Activated T-cell treated with anti-CD3 and anti-CD28 coated beads, Interleukin-2, amount 50 U/mL, for 72 hours (primary cell): ENCODE measurements at regions not wholly inside any gene's neighbourhood (a gene's known extent, or its start where the extent isn't known, plus 50 kb on each side); places are given as distances from the start of the nearest gene placed in this dataset.

ENCODE experiments used
- ATAC-seq, 2 donors: fragments of 150-1000 bp; cut with Tn5 transposase; replicated peaks in 1 of 2; 2 replicates each; pipeline ENCODE4 v1.10.0; 2021; ENCODE audit warnings: moderate library complexity in 2 of 2, mild to moderate bottlenecking in 1 of 2
- DNase-seq, 2 donors: peaks; one replicate each; pipeline ENCODE4 v3.0.0; 2021 to 2022; ENCODE audit warnings: mixed read lengths in 1 of 2
- H3K27ac Mint-ChIP-seq: one replicate; pipeline ENCODE4 v1.8.0; 2022; ENCODE audit warnings: mild to moderate bottlenecking, moderate library complexity, mixed read lengths
- H3K27me3 Mint-ChIP-seq: one replicate; pipeline ENCODE4 v1.8.0; 2022; ENCODE audit warnings: low read depth, mixed read lengths
- H3K36me3 Mint-ChIP-seq, 2 donors: one replicate each; pipeline ENCODE4 v1.8.0; 2022; ENCODE audit warnings: mixed read lengths in 2 of 2, mild to moderate bottlenecking in 1 of 2; ENCODE audit not compliant: insufficient read depth in 2 of 2
- H3K4me1 Mint-ChIP-seq: one replicate; pipeline ENCODE4 v1.8.0; 2022; ENCODE audit warnings: low read depth, mixed read lengths
- H3K4me3 Mint-ChIP-seq, 2 donors: one replicate each; pipeline ENCODE4 v1.8.0; 2022; ENCODE audit warnings: mild to moderate bottlenecking in 2 of 2, mixed read lengths in 2 of 2, moderate library complexity in 2 of 2
- H3K9me3 Mint-ChIP-seq, 2 donors: one replicate each; pipeline ENCODE4 v1.8.0; 2022; ENCODE audit warnings: mixed read lengths in 2 of 2

GRCh38 chr21:35265170-35265877 lies 216.2 kb upstream of the RUNX1 start:
- Mint-ChIP-seq H3K4me3 (no peak overlapping the region), H3K4me1 (peaks cover 6% of the 10 kb centered on the region), H3K27me3 (no peaks in the 10 kb centered on the region), H3K27ac (no peak overlapping the region), H3K36me3 (peaks cover 0 to 7% of the 10 kb centered on the region in 2 donors), H3K9me3 (peaks cover 3% of the 10 kb centered on the region in 2 donors)
- ATAC-seq, result no peak
- DNase-seq, result no peak

GRCh38 chr21:35259457-35259856 lies 210.4 kb upstream of the RUNX1 start:
- no peak overlapping the region for H3K4me3 Mint-ChIP-seq
- peaks cover 1 to 4% of the 10 kb centered on the region in 2 donors for H3K9me3 Mint-ChIP-seq
- DNase-seq (no peak), ATAC-seq (no peak)
- no peak overlapping the region for H3K27ac Mint-ChIP-seq
- H3K4me1 Mint-ChIP-seq, result peaks cover 24% of the 10 kb centered on the region
- peaks cover 3 to 5% of the 10 kb centered on the region in 2 donors for H3K36me3 Mint-ChIP-seq
- H3K27me3 Mint-ChIP-seq, result peaks cover 12% of the 10 kb centered on the region

- Mint-ChIP-seq H3K36me3 (peaks cover 2 to 3% of the 10 kb centered on the region in 2 donors), H3K4me1 (peaks cover 30% of the 10 kb centered on the region), H3K9me3 (peaks cover 1 to 4% of the 10 kb centered on the region in 2 donors), H3K27ac (no peak overlapping the region), H3K4me3 (no peak overlapping the region), H3K27me3 (peaks cover 12% of the 10 kb centered on the region)
- ATAC-seq (no peak), DNase-seq (no peak)
These were observed 209.4 kb upstream of the RUNX1 start for GRCh38 chr21:35258521-35258920.

- peak; percentile 12 to 57 for ATAC-seq
- H3K4me3 Mint-ChIP-seq, result no peak overlapping the region
- H3K36me3 Mint-ChIP-seq, result peaks cover 2 to 3% of the 10 kb centered on the region in 2 donors
- peak; percentile 10 to 34 for DNase-seq
- H3K9me3 Mint-ChIP-seq, result peaks cover 1 to 4% of the 10 kb centered on the region in 2 donors
- H3K27ac Mint-ChIP-seq, result peak overlapping the region; percentile 52
- H3K4me1 Mint-ChIP-seq, result peaks cover 40% of the 10 kb centered on the region
- H3K27me3 Mint-ChIP-seq, result peaks cover 12% of the 10 kb centered on the region
These were observed 208.3 kb upstream of the RUNX1 start for GRCh38 chr21:35257413-35257812.

- peaks cover 12% of the 10 kb centered on the region for H3K27me3 Mint-ChIP-seq
- DNase-seq (no peak), ATAC-seq (peak in 1 of 2 donors; percentile 25)
- H3K9me3 Mint-ChIP-seq, result peaks cover 3 to 6% of the 10 kb centered on the region in 2 donors
- H3K4me1 Mint-ChIP-seq, result peaks cover 49% of the 10 kb centered on the region
- peak overlapping the region in 1 of 2 donors; percentile 73 for H3K4me3 Mint-ChIP-seq
- peak overlapping the region; percentile 77 for H3K27ac Mint-ChIP-seq
- peaks cover 2 to 3% of the 10 kb centered on the region in 2 donors for H3K36me3 Mint-ChIP-seq
These were observed 207.4 kb upstream of the RUNX1 start for GRCh38 chr21:35256468-35256988.

- H3K36me3 Mint-ChIP-seq, result peaks cover 6 to 10% of the 10 kb centered on the region in 2 donors
- ATAC-seq (no peak), DNase-seq (no peak)
- H3K27ac Mint-ChIP-seq, result no peak overlapping the region
- peaks cover 12% of the 10 kb centered on the region for H3K27me3 Mint-ChIP-seq
- peaks cover 6 to 9% of the 10 kb centered on the region in 2 donors for H3K9me3 Mint-ChIP-seq
- no peak overlapping the region for H3K4me3 Mint-ChIP-seq
- H3K4me1 Mint-ChIP-seq, result peaks cover 52% of the 10 kb centered on the region
These were observed 205.7 kb upstream of the RUNX1 start for GRCh38 chr21:35254765-35255138.

- Mint-ChIP-seq H3K27ac (no peak overlapping the region), H3K4me3 (no peak overlapping the region), H3K9me3 (peaks cover 6 to 10% of the 10 kb centered on the region in 2 donors), H3K4me1 (peaks cover 52% of the 10 kb centered on the region), H3K36me3 (peaks cover 6 to 8% of the 10 kb centered on the region in 2 donors), H3K27me3 (peaks cover 12% of the 10 kb centered on the region)
- DNase-seq, result no peak
- no peak for ATAC-seq
These were observed 205.1 kb upstream of the RUNX1 start for GRCh38 chr21:35254006-35254764.

- H3K27ac Mint-ChIP-seq, result no peak overlapping the region
- DNase-seq (peak; percentile 48 to 52), ATAC-seq (peak; percentile 86 to 91)
- H3K9me3 Mint-ChIP-seq, result peaks cover 12% of the 10 kb centered on the region in 2 donors
- H3K4me3 Mint-ChIP-seq, result no peak overlapping the region
- peaks cover 52% of the 10 kb centered on the region for H3K4me1 Mint-ChIP-seq
- peaks cover 12% of the 10 kb centered on the region for H3K27me3 Mint-ChIP-seq
- H3K36me3 Mint-ChIP-seq, result peaks cover 8 to 15% of the 10 kb centered on the region in 2 donors
These were observed 203.7 kb upstream of the RUNX1 start for GRCh38 chr21:35252831-35253230.

GRCh38 chr21:35249636-35250035 lies 200.5 kb upstream of the RUNX1 start:
- Mint-ChIP-seq H3K27ac (no peak overlapping the region), H3K27me3 (peaks cover 12% of the 10 kb centered on the region), H3K9me3 (peaks cover 9 to 12% of the 10 kb centered on the region in 2 donors), H3K4me3 (no peak overlapping the region), H3K36me3 (peaks cover 8 to 15% of the 10 kb centered on the region in 2 donors), H3K4me1 (peaks cover 28% of the 10 kb centered on the region)
- DNase-seq (no peak), ATAC-seq (no peak)

GRCh38 chr21:35245879-35246278 lies 196.8 kb upstream of the RUNX1 start:
- no peak overlapping the region for H3K27ac Mint-ChIP-seq
- H3K27me3 Mint-ChIP-seq, result peaks cover 18% of the 10 kb centered on the region
- DNase-seq (no peak), ATAC-seq (no peak)
- H3K9me3 Mint-ChIP-seq, result peaks cover 8 to 11% of the 10 kb centered on the region in 2 donors
- no peak overlapping the region for H3K4me3 Mint-ChIP-seq
- H3K36me3 Mint-ChIP-seq, result peaks cover 8 to 15% of the 10 kb centered on the region in 2 donors
- no peaks in the 10 kb centered on the region for H3K4me1 Mint-ChIP-seq

GRCh38 chr21:35244514-35244913 lies 195.4 kb upstream of the RUNX1 start:
- Mint-ChIP-seq H3K4me3 (no peak overlapping the region), H3K27me3 (peaks cover 18% of the 10 kb centered on the region), H3K36me3 (peaks cover 4 to 7% of the 10 kb centered on the region in 2 donors), H3K27ac (no peak overlapping the region), H3K9me3 (peaks cover 5 to 8% of the 10 kb centered on the region in 2 donors), H3K4me1 (peaks cover under 1% of the 10 kb centered on the region)
- DNase-seq, result no peak
- ATAC-seq, result no peak

- peaks cover 12% of the 10 kb centered on the region for H3K4me1 Mint-ChIP-seq
- DNase-seq (no peak), ATAC-seq (no peak)
- peaks cover 2 to 3% of the 10 kb centered on the region in 2 donors for H3K36me3 Mint-ChIP-seq
- peaks cover 1 to 5% of the 10 kb centered on the region in 2 donors for H3K9me3 Mint-ChIP-seq
- no peak overlapping the region for H3K4me3 Mint-ChIP-seq
- no peak overlapping the region for H3K27ac Mint-ChIP-seq
- peaks cover 18% of the 10 kb centered on the region for H3K27me3 Mint-ChIP-seq
These were observed 194.1 kb upstream of the RUNX1 start for GRCh38 chr21:35243171-35243570.

GRCh38 chr21:35239811-35240219 lies 190.7 kb upstream of the RUNX1 start:
- ATAC-seq, result no peak
- peaks cover 7% of the 10 kb centered on the region for H3K27me3 Mint-ChIP-seq
- no peak for DNase-seq
- H3K36me3 Mint-ChIP-seq, result peaks cover 14 to 25% of the 10 kb centered on the region in 2 donors
- no peak overlapping the region for H3K4me3 Mint-ChIP-seq
- peaks cover 41% of the 10 kb centered on the region for H3K4me1 Mint-ChIP-seq
- no peak overlapping the region for H3K27ac Mint-ChIP-seq
- H3K9me3 Mint-ChIP-seq, result peaks cover 11 to 16% of the 10 kb centered on the region in 2 donors
